ENCODE measurements at regions not wholly inside any gene's neighbourhood (a gene's known extent, or its start where the extent isn't known, plus 50 kb on each side); places are given as distances from the start of the nearest gene placed in this dataset.
"Not testable (repeated sequence)": the region's sequence is repeated elsewhere in the genome, so short reads cannot be mapped to it uniquely, and the experiment has no call there.

DNA sequence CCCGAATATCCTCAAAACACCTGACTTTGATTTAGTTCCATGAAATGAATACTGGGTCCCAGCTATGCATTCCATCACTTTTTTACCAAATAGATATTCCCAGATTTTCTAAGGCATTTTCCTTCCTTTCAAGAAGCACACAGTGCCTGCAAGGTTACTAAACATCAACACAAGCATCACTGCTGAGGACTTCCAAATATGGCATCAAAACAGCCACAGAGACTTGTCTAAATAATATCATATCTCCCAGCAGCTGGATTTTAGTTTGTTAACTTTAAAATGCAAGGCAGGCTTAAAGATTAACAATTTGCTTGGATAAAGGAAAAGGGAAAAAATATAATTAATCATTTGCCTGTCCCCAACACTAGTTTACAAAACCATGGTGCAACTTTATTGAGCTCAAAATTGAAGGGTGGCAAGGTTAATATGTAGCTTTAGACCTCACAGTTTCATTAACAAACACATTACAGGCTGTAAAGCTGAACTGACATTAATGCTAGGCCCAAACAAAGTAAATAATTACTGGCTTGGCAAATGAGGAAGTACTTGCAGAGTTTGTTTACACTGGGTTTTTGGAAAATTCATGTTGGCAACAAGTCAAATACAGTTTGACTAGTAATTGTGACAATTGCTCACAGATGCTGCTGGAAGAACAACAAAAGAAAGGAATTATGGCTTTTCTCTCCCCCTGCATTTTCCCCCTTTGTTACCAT, 401.7 kb upstream of the CDIN1 start:
- DNase-seq (ENCODE audit: low spot score), result no peak

DNA sequence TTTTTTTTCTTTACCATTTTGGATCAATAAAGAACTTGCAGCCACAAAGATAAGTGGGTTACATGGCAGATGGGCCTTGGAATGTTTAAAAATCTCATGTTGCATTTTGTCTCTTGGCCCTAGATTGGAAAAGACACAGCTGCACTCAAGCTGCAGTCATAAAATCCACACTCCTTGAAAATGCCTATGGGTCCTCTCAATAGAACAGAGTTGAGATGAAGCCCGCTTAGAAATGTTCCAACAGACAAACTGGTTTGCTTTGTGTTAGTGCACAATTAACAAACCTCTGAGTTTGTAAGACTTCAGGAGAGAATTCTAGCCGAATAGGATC, 401.2 kb upstream of the CDIN1 start:
- no peak for DNase-seq (ENCODE audit: low spot score)

DNA sequence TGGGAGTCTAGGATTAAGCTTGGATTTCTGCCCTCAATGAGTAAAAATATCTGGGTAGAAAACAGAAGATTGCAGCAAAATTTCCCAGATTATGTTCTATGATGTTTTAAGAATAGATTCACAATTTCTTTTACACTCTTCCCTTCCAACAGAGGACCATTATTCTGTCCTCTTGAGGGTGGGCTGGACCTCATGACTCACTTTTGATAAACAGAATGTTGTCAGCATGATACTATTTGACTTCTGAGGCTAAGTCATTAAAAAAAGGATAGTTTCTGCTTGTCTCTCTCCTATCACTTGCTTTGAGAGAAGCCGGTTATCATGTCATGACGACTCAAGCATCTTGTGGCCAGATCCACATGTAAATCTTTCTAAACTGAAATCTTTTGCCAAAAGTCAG, 396.2 kb upstream of the CDIN1 start:
- no peak for DNase-seq (ENCODE audit: low spot score)

DNA sequence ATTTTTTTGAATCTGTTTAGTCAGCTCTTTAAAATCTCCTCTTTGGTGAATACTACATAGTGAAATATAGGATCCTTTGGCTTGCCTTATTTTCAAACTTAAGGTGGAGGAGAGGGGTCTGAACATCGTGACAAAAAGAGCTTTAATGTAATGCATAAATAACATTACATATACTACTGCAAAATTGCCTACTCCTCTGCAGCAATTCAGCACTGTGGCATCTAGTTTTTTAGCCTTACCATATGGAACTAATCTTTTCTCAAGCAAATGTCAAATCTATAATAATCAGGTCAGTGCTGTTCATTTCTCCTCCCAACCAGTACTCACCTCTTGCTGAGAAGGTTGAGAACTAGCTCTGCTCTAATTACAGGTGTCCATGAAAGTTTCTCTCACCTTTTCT, 394.0 kb upstream of the CDIN1 start:
- no peak for DNase-seq (ENCODE audit: low spot score)

DNA sequence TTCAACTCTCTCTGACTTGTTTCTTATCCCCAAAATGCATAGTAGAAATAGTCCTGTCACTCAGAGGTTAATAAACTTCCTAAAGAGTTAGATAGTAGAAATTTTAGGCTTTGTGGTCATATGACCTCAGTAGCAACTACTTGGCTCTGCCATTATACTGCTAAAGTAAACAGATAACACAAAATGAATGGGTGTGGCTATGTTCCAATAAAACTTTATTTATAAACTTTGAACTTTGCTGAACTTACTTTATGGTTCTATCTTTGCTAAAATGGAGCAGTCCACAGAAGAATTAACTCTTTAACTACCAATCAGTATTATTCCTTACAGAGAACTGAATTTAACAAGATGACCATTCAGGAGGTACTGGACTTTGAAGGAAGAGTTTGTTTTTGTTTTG, 393.6 kb upstream of the CDIN1 start:
- no peak for DNase-seq (ENCODE audit: low spot score)

DNA sequence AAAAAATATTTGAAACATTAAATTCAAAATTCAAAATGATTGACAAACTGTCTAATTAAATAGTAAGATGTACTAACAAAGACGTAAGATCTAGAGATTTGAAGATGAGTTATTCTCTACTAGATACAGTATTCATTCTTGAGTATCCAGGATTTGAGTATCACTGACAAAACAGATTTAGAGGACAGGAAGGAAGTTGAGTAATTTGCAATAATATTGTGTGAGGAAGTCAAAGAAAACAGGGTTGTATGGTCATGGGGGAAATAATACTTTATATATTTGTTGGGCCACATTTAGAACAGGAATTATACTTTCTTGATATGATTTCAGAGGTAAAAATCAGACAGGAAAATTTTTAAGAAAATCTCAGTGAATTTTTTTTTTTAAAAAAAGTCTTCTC, 393.1 kb upstream of the CDIN1 start:
- DNase-seq (ENCODE audit: low spot score), result no peak

DNA sequence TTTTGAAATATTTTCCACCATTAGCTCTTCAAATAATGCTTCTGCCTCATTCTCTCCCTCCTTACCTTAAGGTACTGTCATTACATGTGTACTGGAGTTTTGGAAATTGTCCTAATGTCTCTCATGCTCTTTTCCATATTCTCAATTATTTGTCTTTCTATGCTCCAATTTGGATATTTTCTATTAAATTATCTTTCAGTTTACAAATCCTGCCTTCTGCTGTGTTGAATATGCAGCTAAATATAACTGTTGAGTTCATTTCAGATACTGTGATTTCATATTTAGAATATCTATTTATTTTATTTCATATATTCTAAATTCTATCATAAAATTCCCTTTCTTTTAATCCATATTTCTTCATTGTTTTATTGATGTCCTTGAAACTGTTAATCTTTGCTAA, 388.0 kb upstream of the CDIN1 start:
- no peak for DNase-seq (ENCODE audit: low spot score)

DNA sequence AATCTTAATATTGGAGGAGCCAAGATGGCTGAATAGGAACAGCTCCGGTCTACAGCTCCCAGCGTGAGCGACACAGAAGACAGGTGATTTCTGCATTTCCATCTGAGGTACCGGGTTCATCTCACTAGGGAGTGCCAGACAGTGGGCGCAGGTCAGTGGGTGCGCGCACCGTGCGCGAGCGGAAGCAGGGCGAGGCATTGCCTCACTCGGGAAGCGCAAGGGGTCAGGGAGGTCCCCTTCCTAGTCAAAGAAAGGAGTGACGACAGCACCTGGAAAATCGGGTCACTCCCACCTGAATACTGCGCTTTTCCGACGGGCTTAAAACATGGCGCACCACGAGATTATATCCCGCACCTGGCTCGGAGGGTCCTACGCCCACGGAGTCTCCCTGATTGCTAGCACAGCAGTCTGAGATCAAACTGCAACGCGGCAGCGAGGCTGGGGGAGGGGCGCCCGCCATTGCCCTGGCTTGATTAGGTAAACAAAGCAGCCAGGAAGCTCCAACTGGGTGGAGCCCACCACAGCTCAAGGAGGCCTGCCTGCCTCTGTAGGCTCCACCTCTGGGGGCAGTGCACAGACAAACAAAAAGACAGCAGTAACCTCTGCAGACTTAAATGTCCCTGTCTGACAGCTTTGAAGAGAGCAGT, 383.9 kb upstream of the CDIN1 start:
- DNase-seq (ENCODE audit: low spot score), result not testable (repeated sequence)

DNA sequence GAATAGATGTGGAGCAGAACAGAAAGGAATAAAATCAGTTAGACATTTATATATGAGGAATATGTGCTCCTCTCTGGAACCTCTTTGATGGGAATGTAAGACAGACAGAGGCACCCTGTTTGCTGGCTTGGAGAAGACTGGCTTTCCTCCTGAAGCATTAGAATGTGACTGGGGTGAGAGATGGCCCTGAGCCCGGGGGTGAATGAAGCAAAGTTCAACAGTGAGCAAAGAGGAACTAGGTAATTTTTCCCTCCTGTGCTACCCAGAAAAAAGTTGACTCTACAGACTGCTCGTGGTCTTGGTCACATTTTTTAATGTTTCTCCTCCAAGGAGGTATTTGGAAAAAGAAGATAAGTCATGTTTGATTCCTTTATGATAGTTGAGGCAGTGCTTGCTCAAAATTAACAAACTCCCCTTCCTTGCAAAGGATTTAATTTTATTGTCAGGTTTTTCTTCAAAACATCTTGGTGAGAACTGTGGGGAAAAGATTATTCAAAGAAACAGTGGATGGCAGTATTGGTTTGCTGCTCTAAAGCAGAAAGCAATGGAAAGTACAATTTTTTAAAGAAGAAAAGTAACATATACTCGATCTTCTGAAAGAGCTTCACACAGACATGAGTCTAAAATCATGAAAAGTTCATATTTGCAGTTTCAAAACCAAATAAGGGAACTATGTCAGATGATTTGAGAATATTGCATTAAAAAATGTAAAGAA, 370.4 kb upstream of the CDIN1 start:
- DNase-seq (ENCODE audit: low spot score), result no peak

DNA sequence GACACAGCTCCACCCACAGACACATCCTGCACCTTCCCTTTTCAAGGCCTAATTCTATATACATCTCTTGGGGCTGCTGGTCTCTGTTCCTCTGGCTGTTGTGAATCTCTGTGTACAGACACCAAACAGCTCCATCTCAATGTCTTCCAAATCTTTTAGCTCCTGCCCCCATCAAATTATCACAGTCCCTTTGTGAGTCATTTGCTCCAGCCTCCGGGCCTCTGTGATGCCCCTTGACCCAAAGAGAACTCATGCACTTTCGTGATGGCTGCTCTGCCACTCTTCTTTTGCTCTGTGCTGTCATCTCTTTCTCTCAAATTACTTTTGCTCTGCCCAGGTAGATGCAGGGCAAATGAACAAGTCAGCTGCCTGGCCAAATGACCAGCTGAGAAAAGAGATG, 369.0 kb upstream of the CDIN1 start:
- no peak for DNase-seq (ENCODE audit: low spot score)

DNA sequence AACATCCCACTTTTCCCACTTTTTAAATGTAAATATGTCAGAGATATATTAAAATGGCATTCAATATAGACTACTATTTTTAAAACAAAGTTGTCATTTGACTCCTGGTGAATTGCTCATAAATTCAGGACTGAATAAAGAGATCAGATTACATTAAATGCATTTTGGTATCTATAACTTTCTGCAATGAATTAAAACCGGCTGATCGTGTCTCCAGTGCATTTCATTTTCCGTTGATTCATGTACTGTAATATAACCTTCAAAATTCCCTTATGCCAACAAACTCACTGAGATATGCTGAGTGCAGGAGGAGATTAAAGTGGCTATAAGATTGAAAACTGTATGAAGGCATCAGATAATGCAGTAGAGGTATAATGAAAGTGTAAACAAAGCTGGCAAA, 361.1 kb upstream of the CDIN1 start:
- DNase-seq (ENCODE audit: low spot score), result no peak

DNA sequence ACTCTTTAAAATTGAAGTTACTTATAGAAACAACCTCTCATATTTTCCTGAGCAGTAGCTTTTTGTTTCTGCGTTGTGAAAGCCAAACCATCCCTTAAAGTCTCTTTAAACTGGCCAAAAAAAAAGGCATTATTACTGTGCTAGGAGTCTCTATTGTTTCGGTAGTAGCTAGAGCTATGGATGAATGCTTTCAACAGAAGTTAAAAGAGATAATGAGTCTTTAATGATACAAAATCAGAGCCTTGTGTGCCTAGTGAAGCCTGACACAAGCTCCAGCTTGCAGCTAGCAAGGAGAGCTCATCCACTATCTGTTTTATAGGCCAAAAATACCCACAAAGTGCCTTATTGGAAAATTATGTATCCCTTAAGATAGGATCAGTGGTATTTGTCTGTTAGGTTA, 360.4 kb upstream of the CDIN1 start:
- DNase-seq (ENCODE audit: low spot score), result no peak

DNA sequence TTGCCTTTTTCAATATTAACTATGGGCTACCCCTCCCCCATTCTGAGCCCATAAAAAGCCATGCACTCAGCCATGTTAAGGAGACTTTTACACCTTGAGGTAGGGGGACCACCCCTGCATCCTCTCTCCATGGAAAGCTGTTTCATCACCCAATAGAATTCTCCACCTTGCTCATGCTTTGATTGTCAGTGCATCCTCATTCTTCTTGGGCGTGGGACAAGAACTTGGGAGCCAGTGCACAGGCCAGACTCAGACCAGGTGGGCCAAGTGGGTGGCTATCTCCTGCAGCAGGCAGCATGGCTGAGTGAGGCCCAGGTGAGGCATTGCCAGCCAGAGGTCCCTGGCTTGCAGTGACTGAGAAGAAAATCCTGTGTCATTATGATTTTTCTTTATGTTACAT, 357.4 kb upstream of the CDIN1 start:
- no peak for DNase-seq (ENCODE audit: low spot score)

DNA sequence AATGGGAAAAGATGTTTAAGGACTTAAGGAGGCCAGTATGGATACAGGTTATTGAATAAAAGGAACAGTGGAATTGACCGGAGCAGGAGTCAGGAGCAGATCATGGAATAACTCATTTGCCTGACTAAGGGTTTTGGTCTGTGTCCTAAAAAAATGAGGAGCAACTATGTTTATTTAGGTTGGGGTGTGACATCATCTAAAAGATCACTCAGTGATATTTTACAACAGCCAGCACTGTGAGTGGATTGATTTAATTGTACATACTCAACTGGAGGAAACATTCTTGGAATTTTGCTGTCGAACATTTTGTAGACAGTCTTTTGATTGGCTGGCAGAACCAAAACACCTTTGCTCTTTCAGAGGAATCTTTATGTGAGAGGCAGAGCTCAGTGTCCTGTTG, 348.6 kb upstream of the CDIN1 start:
- no peak for DNase-seq (ENCODE audit: low spot score)

DNA sequence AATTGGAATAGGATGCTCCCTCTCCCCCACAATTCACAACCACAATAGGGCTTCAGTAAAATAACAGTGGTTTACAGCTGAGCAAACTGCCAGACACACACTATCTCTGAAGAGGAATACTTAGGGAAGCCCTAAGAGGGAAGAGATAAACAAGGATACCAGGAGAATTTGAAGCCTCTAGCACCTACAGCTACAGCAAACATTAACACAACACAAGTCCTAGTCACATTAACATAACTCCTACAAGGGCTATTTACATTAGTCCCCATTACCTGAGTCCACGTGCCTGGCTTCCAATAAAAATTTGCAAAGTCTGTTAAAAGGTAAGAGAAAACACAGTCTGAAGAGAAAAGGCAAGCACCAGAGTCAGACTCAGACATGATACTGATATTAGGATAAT, 346.9 kb upstream of the CDIN1 start:
- no peak for DNase-seq (ENCODE audit: low spot score)

DNA sequence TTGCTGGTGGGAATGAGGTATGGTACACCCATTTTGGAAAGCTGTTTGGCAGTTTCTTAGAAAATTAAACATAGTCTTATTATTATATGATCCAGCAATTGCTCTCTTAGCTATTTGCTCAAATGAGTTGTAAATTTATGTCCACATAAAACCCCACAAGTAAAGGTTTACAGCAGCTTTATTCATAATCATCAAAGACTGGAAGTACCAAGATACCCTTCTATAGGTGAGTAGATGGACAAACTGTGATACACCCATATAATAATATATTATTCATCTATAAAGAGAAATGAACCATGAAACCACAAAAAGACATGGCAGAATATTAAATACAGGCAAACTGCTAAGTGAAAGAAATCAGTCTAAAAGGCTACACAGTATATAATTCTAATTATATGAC, 344.7 kb upstream of the CDIN1 start:
- no peak for DNase-seq (ENCODE audit: low spot score)

DNA sequence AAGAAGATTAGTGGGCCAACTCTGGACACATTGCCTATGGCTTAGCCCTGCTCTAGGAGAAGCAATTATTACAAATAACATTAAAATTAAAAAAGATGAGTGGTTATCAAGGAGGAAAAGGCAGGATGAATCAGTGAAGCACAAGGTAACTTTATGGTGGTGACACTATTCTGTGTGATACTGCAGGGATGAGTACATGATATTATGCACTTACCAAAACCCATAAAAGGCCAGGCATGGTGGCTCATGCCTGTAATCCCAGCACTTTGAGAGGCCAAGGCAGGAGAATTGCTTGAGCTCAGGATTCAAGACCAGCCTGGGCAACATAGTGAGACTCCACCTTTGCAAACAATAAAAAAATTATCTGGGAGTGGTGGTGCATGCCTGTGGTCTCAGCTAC, 344.3 kb upstream of the CDIN1 start:
- DNase-seq (ENCODE audit: low spot score), result no peak

DNA sequence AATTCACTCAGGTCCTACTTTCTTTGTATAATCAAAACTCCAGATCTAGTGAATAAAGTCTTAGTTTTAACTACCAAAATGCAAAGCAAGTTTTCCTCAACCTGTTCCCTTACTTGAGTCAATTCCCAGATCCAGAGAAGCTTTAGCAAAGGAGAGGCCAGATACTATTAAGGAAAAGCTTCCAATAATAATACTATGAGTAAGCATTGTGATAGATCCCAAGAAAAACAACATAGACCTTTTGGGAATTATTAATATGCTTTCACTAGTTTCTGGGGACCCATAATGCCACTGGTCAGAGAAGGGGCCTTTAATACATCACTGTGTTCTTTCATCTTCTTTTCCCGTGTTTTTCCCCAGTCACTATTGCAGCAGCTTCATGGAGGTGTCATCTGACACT, 339.9 kb upstream of the CDIN1 start:
- DNase-seq (ENCODE audit: low spot score), result no peak

DNA sequence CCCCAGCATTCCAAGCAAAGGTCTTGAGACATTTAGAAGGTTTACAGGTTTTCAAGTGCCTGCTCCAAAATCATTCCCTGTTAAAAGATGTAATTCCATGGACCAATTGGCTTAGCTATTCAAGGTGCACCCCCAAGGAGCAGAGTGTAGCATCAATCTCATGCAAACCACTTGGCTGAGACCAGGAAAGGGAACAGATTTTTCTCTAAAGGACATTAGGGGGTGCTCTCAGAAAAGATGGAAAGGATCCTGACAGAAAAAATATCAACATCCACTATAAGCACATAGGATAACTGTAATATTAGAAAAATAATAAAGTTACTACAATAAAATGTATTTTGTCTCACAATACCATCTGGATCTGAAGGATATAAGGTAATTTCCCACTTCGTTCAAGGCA, 328.0 kb upstream of the CDIN1 start:
- DNase-seq (ENCODE audit: low spot score), result no peak

DNA sequence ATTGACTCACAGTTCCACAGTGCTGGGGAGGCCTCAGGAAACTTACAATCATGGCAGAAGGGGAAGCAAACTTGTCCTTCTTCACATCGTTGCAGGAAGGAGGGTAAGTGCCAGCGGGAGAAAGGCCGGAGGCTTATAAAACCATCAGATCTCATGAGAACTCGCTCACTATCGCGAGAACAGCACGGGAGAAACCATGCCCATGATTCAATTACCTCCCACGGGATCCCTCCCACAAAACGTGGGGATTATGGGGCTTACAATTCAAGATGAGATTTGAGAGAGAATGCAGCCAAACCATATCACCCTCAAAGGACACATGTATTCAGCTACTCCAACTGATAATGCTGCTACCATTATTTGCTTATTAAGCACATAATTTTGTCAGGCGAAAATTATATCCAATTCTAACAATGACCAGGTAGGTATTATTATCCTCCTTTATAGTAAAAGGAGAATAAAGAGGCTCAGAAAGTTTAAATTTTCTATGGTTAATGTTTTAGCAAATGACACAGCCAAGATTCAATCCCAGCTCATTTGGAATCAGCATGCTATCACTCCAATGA, 327.2 kb upstream of the CDIN1 start:
- DNase-seq (ENCODE audit: low spot score), result no peak

DNA sequence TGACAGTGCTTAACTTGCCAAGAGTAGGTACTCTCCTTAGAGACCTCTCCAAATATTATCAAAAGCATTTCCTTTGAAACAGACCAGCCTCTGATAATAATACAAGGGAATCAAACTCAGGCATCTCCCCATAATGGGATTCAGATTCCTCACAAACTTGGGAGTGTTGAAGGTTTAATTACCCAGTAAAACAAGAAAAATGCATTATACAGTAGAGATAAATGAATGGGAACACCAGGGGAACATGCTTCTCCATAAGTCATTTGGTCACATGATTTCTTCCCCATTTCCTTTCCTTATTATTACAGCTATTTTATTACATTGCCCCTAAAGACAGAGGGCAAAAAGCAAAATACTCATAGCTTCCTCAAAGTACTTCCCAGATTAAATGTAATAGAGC, 325.0 kb upstream of the CDIN1 start:
- DNase-seq (ENCODE audit: low spot score), result no peak

DNA sequence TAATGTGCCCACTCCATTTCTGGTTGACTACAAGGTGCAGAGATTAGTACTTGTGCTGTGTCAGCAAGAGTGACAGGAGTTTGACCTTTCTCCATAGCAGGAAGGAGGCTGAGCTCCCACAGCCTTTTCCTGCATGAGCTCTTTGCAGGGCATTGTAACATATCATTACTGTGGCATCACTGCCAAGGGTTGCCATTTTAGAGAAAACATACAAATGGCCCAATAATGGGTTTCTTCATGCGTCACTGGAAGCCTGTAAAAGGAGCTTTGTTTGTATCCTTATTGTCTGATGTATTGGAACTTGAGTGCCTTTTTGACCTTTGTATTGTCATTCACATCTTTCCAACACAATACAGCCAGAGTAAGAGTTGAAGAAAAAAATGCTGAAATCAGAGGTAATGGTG, 323.0 kb upstream of the CDIN1 start:
- DNase-seq (ENCODE audit: low spot score), result no peak

DNA sequence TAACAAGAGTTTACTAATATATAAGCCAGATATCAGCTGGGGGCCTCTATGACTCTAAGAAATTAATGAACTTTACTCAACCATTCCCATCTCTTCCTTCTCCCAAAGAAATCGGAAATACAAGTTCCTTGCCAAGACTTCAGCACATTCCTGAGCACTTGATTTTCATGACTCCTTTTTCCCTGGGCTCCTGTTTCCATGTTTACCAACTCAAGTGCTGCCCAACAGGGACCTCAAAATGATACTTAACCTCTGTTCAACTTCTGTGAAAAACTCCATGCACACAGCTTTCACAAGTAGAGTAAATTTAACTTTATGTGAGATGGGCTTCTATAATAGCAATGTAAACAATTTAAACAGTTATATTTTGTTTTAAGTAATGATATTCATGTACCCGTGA, 315.8 kb upstream of the CDIN1 start:
- no peak for DNase-seq (ENCODE audit: low spot score)

Measured in D341Med (cell line).